NT2/D1 (cell line): ENCODE measurements at regions not wholly inside any gene's neighbourhood (a gene's known extent, or its start where the extent isn't known, plus 50 kb on each side); places are given as distances from the start of the nearest gene placed in this dataset.

Experiments
- YY1 ChIP-seq: IDR thresholded peaks from 2 replicates; pipeline ENCODE4 v1.6.1; 2011; ENCODE audit not compliant: insufficient read length, insufficient read depth
- ZNF274 ChIP-seq: IDR thresholded peaks from 2 replicates; pipeline ENCODE4 v1.6.1; 2011; ENCODE audit warnings: mild to moderate bottlenecking, low read depth, low read length

DNA sequence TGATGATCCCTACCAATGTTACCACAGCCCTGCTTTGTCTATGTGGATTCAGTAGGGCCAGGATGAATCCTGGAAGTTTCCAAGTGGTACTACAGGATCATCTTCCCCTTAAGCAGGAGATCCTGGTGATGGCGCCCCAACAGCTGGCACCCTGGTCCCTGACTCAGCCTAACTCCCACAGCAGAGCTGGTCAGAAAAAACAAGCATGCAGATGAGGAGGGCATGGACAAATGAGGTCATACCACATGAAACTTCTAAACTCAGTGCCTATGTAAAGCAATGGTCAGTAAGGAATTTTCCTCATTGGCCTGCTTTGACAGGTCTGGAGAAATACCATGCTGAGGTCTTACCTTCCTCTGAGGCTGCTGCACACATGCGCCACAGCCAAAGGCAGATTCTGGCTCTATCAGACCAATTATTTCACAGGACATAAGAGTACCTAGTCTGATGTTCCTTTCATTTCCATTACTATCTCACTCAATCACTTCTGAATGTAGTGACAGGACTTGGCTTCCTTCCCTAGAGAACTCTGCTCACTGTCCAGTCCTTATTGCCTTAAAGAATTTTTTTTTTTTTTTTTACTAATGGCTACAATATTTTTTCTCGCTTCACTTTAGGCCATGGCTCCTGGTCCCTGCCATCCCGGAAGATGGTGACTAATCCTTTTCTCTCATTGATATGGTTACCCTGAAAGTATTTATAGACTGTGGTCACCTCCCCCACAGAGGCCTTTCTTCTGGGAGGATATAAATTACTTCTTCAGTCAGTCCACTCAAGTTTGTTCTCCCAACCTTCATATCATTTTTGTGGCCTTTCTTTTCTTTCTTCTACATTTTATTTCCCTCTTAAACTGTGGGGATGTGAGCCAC is 525.2 kb upstream of the PSMD7 start:
- TF ChIP-seq YY1 (no peak), ZNF274 (no peak)
